ENCODE measurements at regions not wholly inside any gene's neighbourhood (a gene's known extent, or its start where the extent isn't known, plus 50 kb on each side); places are given as distances from the start of the nearest gene placed in this dataset.

DNA sequence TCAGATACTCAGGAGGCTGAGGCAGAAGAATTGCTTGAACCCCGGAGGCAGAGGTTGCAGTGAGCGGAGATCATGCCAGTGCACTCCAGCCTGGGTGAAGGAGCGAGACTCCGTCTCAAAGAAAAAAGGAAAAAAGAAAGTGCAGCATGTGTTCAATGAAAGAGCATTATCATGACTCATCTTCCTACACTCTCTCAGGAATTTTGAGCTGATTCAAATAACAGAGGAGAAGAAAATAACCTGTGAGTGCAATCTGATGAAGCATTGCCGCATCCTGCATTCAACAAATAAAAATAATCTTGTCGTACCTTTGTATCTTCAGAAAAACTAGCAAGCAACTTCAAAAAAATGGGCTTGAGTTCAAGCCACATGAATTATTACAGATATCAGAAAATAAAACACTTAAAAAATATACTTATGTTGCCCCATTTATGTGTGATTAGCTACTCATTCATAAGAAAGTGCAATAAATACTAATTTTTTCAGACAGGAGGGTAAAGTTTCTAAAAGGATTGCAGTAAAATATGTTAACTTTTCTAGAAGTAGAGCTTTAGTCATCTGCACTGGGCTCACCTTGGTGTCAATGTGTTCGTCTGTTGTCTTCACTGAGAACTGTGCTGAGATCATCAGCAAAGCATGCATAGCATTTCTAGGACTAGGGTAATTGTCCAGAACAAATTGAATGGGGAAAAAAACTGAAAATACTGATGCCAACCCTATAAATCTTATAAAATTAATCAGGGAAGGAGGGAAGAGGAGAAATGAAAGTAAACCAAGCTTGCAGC, 90.4 kb upstream of the VCX3B start:
- no peaks in the 10 kb centered on the region for H3K36me3 ChIP-seq
- ATAC-seq, result no peak
- H3K27me3 ChIP-seq, result no peaks in the 10 kb centered on the region
- no peak overlapping the region for H3K27ac ChIP-seq
- intact Hi-C loops (cut with DNase I; ENCODE audit: low total_unique reads) (no loop called here), in situ Hi-C loops (cut with MboI; ENCODE audit: low sequenced_read_pairs in 4 of 4) (no loop called here)
- DNase-seq, result no peak
- no peak overlapping the region for H3K4me3 ChIP-seq
- no peak for TF ChIP-seq POLR2A (IDR thresholded peaks at IDR 0.05)
- TF ChIP-seq, protein P1, sequence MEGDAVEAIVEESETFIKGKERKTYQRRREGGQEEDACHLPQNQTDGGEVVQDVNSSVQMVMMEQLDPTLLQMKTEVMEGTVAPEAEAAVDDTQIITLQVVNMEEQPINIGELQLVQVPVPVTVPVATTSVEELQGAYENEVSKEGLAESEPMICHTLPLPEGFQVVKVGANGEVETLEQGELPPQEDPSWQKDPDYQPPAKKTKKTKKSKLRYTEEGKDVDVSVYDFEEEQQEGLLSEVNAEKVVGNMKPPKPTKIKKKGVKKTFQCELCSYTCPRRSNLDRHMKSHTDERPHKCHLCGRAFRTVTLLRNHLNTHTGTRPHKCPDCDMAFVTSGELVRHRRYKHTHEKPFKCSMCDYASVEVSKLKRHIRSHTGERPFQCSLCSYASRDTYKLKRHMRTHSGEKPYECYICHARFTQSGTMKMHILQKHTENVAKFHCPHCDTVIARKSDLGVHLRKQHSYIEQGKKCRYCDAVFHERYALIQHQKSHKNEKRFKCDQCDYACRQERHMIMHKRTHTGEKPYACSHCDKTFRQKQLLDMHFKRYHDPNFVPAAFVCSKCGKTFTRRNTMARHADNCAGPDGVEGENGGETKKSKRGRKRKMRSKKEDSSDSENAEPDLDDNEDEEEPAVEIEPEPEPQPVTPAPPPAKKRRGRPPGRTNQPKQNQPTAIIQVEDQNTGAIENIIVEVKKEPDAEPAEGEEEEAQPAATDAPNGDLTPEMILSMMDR (IDR thresholded peaks at IDR 0.05 in 4 of 5, conservative IDR thresholded peaks at IDR 0.05 in 1 of 5), result no peak
- no peaks in the 10 kb centered on the region for H3K4me1 ChIP-seq
- no peaks in the 10 kb centered on the region for H3K9me3 ChIP-seq

DNA sequence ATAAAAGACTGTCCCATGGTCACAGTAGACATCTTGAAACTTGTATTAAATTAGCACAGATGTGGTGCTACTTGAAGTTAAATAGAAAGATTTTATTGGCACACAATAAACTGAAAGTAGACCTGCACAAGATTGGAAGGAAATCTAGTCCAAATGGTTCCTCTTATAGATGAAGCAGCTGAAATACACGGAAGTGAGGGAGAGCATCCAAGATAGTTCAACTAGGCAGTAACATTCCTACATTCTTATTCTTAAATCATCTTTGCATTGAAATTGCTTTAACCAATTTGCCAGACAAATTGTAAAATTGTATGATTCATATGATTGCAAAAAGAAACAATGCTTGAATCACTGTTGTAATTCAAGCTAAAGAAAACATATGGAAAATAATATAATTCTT, 87.6 kb upstream of the VCX3B start:
- Histone ChIP-seq H3K4me1 (no peaks in the 10 kb centered on the region), H3K9me3 (no peaks in the 10 kb centered on the region), H3K27me3 (no peaks in the 10 kb centered on the region), H3K4me3 (no peak overlapping the region), H3K27ac (no peak overlapping the region), H3K36me3 (no peaks in the 10 kb centered on the region)
- in situ Hi-C loops (cut with MboI; ENCODE audit: low sequenced_read_pairs in 4 of 4), result no loop called here
- TF ChIP-seq, protein P1 (IDR thresholded peaks at IDR 0.05 in 4 of 5, conservative IDR thresholded peaks at IDR 0.05 in 1 of 5), result no peak
- TF ChIP-seq POLR2A (IDR thresholded peaks at IDR 0.05), result no peak
- no peak for ATAC-seq
- no peak for DNase-seq
- intact Hi-C loops (cut with DNase I; ENCODE audit: low total_unique reads), result no loop called here

DNA sequence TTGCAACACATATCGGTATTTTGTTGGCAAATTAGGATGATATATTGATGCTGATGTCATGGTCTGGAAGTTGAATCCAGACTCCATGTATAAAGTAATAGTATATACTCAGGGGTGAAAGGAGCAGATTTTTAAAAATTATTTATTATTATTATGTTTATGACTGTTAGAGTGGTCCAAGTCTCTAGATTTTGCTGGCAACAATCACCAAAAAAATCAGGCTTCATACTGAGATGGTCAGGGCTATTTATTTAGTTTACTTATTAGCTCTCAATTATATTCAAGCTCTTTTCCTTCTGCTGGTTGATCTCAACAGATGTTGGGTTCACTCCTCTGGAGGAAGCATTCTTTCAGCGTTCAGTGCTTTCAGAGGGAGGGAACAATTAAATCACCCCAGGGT, 73.9 kb upstream of the VCX3B start:
- intact Hi-C loops (cut with DNase I; ENCODE audit: low total_unique reads), result no loop called here
- ATAC-seq (no peak), DNase-seq (no peak)
- Histone ChIP-seq H3K4me1 (no peaks in the 10 kb centered on the region), H3K27ac (no peak overlapping the region), H3K4me3 (no peak overlapping the region), H3K9me3 (no peaks in the 10 kb centered on the region), H3K27me3 (no peaks in the 10 kb centered on the region), H3K36me3 (no peaks in the 10 kb centered on the region)
- in situ Hi-C loops (cut with MboI; ENCODE audit: low sequenced_read_pairs in 4 of 4), result no loop called here
- TF ChIP-seq, protein P1 (IDR thresholded peaks at IDR 0.05 in 4 of 5, conservative IDR thresholded peaks at IDR 0.05 in 1 of 5), result no peak
- no peak for TF ChIP-seq POLR2A (IDR thresholded peaks at IDR 0.05)

DNA sequence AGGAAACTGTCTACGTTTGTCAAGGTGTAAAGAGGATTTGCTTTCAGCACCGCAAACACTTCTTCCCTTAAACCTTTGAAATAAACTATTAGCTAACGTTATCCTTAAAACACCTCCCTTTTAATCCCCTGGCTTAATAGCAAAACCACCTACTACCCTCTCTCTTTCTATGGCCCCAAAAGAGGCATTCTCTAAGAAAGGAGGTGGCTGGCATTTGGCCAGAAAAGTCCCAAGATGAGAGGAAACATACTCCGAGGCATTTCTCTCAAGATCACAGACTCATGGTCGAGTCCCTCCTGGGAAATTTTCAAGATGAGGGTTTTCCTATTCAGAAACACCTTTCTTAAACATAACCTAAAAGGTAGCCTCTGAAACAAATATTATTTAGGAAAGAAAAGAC, 60.6 kb upstream of the VCX3B start:
- Histone ChIP-seq H3K9me3 (no peaks in the 10 kb centered on the region), H3K27me3 (no peaks in the 10 kb centered on the region), H3K27ac (peak overlapping the region in 3 of 4 donors; percentile 47 to 72 (median 48)), H3K4me1 (peaks cover 0 to 7% of the 10 kb centered on the region in 2 donors), H3K4me3 (peak overlapping the region in 1 of 4 donors; percentile 28), H3K36me3 (no peaks in the 10 kb centered on the region)
- in situ Hi-C loops (cut with MboI; ENCODE audit: low sequenced_read_pairs in 4 of 4), result no loop called here
- ATAC-seq (no peak), DNase-seq (no peak)
- intact Hi-C loops (cut with DNase I; ENCODE audit: low total_unique reads), result no loop called here
- TF ChIP-seq POLR2A (IDR thresholded peaks at IDR 0.05), result no peak
- TF ChIP-seq, protein P1 (IDR thresholded peaks at IDR 0.05 in 4 of 5, conservative IDR thresholded peaks at IDR 0.05 in 1 of 5), result no peak
